HG02571 (cell line): ENCODE measurements at regions not wholly inside any gene's neighbourhood (a gene's known extent, or its start where the extent isn't known, plus 50 kb on each side); places are given as distances from the start of the nearest gene placed in this dataset.

Source experiments
- ATAC-seq: cut with Tn5 transposase; IDR thresholded peaks from one replicate; pipeline ENCODE4 v1.9.1; 2021; ENCODE audit warnings: mild to moderate bottlenecking, moderate library complexity; ENCODE audit not compliant: unreplicated experiment

- no peak for ATAC-seq
These were observed 50.2 kb upstream of the ATP1A1 start for GRCh38 chr1:116322752-116323405.
